OCI-LY7 (cell line): ENCODE measurements at regions not wholly inside any gene's neighbourhood (a gene's known extent, or its start where the extent isn't known, plus 50 kb on each side); places are given as distances from the start of the nearest gene placed in this dataset.

Experiments
- EZH2phosphoT487 ChIP-seq: fragments of 200-600 bp; sonication (generic); IDR thresholded peaks from 2 replicates; pipeline ENCODE4 v1.6.1; 2018; ENCODE audit warnings: low read depth, borderline replicate concordance, mild to moderate bottlenecking, mixed run types, antibody characterized with exemption, low read length, moderate library complexity, mixed read lengths
- TF ChIP-seq, protein P1 (sequence below): fragments of 200-600 bp; sonication (generic); conservative IDR thresholded peaks from 2 replicates; pipeline ENCODE4 v1.5.1; 2014; ENCODE audit warnings: mild to moderate bottlenecking, antibody characterized with exemption, low read length, moderate library complexity, mixed read lengths

DNA sequence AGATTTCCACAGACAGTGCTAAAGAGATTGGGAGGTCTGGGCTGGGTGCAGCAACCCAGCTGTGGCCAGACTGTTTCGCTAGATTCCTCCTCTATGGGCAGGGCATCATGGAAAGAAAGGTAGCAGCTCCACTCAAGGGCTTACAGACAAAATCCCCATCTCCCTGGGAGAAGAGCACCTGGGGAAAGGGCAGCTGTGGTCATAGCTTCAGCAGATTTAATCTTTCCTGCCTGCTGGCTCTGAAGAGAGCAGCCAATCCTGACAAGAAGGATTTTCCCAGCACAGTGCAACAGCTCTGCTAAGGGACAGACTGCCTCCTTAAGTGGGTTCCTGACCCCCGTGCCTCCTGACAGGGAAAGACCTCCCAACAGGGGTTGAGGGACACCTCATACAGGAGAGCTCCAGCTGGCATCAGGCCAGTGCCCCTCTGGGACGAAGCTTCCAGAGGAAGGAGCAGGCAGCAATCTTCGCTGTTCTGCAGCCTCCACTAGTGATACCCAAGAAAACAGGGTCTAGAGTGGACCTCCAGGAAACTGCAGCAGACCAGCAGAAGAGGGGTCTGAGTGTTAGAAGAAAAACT is 1379.3 kb upstream of the ACO1 start:
- TF ChIP-seq EZH2phosphoT487: no peak
- TF ChIP-seq, protein P1, sequence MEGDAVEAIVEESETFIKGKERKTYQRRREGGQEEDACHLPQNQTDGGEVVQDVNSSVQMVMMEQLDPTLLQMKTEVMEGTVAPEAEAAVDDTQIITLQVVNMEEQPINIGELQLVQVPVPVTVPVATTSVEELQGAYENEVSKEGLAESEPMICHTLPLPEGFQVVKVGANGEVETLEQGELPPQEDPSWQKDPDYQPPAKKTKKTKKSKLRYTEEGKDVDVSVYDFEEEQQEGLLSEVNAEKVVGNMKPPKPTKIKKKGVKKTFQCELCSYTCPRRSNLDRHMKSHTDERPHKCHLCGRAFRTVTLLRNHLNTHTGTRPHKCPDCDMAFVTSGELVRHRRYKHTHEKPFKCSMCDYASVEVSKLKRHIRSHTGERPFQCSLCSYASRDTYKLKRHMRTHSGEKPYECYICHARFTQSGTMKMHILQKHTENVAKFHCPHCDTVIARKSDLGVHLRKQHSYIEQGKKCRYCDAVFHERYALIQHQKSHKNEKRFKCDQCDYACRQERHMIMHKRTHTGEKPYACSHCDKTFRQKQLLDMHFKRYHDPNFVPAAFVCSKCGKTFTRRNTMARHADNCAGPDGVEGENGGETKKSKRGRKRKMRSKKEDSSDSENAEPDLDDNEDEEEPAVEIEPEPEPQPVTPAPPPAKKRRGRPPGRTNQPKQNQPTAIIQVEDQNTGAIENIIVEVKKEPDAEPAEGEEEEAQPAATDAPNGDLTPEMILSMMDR: no peak
